Tibial nerve (tissue), 4 donors: ENCODE measurements at regions not wholly inside any gene's neighbourhood (a gene's known extent, or its start where the extent isn't known, plus 50 kb on each side); places are given as distances from the start of the nearest gene placed in this dataset.

Experiments used
- DNase-seq, 2 donors: peaks; one replicate each; pipeline ENCODE4 v3.0.0-alpha.2; 2019; ENCODE audit warnings: low spot score in 2 of 2
- H3K27ac ChIP-seq, 4 donors: fragments of 200-600 bp; sonication (generic) in 3 of 4; one replicate each; pipeline ENCODE4 v1.5.1; 2017 to 2019; ENCODE audit warnings: mild to moderate bottlenecking in 1 of 4
- H3K27me3 ChIP-seq, 2 donors: fragments of 200-600 bp; sonication (generic) in 1 of 2; one replicate each; pipeline versions ENCODE4 v1.5.1 to v1.6.0; 2017 to 2019
- H3K36me3 ChIP-seq, 3 donors: fragments of 200-600 bp; sonication (generic); one replicate each; pipeline ENCODE4 v1.5.1; 2018 to 2019
- H3K4me1 ChIP-seq, 4 donors: fragments of 200-600 bp; sonication (generic) in 3 of 4; one replicate each; pipeline ENCODE4 v1.5.1; 2017 to 2019
- H3K4me3 ChIP-seq, 4 donors: fragments of 200-600 bp; sonication (generic) in 3 of 4; one replicate each; pipeline ENCODE4 v1.5.1; 2017 to 2019; ENCODE audit warnings: mild to moderate bottlenecking in 1 of 4, moderate library complexity in 1 of 4
- H3K9me3 ChIP-seq, 4 donors: fragments of 200-600 bp; sonication (generic) in 3 of 4; one replicate each; pipeline ENCODE4 v1.5.1; 2017 to 2019
- EP300 ChIP-seq, 2 donors: sonication (generic); formaldehyde crosslinking; IDR thresholded peaks; one replicate each; pipeline ENCODE4 v1.6.1; 2017; ENCODE audit warnings: antibody characterized with exemption in 2 of 2, mild to moderate bottlenecking in 1 of 2
- POLR2A ChIP-seq, 2 donors: fragments of 450-650 bp; IDR thresholded peaks; one replicate each; pipeline ENCODE4 v1.6.1; 2017; ENCODE audit warnings: antibody characterized with exemption in 2 of 2, mild to moderate bottlenecking in 2 of 2, moderate library complexity in 2 of 2
- WGBS, 2 donors: methylation state at CpG; one replicate each; pipeline ENCODE4 v1.1.5; 2018; 5-methylcytosine and 5-hydroxymethylcytosine counted together
- TF ChIP-seq, protein P1 (sequence below), 5 experiments: fragments of 200-600 bp in 3 of 5; fragments of 450-650 bp in 2 of 5; sonication (generic) in 3 of 5; IDR thresholded peaks; one replicate each; pipeline ENCODE4 v1.5.1; 2016 to 2019; ENCODE audit warnings: antibody characterized with exemption in 5 of 5, mild to moderate bottlenecking in 3 of 5, moderate library complexity in 2 of 5

GRCh38 chr3:69651765-69652164 lies 87.5 kb upstream of the MITF start:
- H3K4me3 ChIP-seq: no peak overlapping the region
- no peaks in the 10 kb centered on the region for H3K27me3 ChIP-seq
- H3K4me1 ChIP-seq: peaks cover 0 to 15% (median 0%) of the 10 kb centered on the region in 4 donors
- 94 to 95% methylated on average over 3 of the region's 3 CpGs for WGBS, 2 donors
- DNase-seq: no peak
- H3K27ac ChIP-seq: no peak overlapping the region
- TF ChIP-seq, protein P1, sequence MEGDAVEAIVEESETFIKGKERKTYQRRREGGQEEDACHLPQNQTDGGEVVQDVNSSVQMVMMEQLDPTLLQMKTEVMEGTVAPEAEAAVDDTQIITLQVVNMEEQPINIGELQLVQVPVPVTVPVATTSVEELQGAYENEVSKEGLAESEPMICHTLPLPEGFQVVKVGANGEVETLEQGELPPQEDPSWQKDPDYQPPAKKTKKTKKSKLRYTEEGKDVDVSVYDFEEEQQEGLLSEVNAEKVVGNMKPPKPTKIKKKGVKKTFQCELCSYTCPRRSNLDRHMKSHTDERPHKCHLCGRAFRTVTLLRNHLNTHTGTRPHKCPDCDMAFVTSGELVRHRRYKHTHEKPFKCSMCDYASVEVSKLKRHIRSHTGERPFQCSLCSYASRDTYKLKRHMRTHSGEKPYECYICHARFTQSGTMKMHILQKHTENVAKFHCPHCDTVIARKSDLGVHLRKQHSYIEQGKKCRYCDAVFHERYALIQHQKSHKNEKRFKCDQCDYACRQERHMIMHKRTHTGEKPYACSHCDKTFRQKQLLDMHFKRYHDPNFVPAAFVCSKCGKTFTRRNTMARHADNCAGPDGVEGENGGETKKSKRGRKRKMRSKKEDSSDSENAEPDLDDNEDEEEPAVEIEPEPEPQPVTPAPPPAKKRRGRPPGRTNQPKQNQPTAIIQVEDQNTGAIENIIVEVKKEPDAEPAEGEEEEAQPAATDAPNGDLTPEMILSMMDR (IDR thresholded peaks at IDR 0.05): no peak
- TF ChIP-seq EP300 (IDR thresholded peaks at IDR 0.05) (no peak), POLR2A (IDR thresholded peaks at IDR 0.05) (no peak)
- no peaks in the 10 kb centered on the region for H3K36me3 ChIP-seq
- no peaks in the 10 kb centered on the region for H3K9me3 ChIP-seq

GRCh38 chr3:69650066-69650419 lies 89.2 kb upstream of the MITF start:
- Histone ChIP-seq H3K4me3 (no peak overlapping the region), H3K9me3 (no peaks in the 10 kb centered on the region), H3K27ac (no peak overlapping the region), H3K27me3 (no peaks in the 10 kb centered on the region), H3K36me3 (no peaks in the 10 kb centered on the region), H3K4me1 (peaks cover 0 to 15% (median 0%) of the 10 kb centered on the region in 4 donors)
- 22 to 36% methylated on average over 1 of the region's 1 CpG for WGBS, 2 donors
- DNase-seq: no peak
- TF ChIP-seq POLR2A (IDR thresholded peaks at IDR 0.05) (no peak), EP300 (IDR thresholded peaks at IDR 0.05) (no peak)
- TF ChIP-seq, protein P1 (IDR thresholded peaks at IDR 0.05): no peak

DNA sequence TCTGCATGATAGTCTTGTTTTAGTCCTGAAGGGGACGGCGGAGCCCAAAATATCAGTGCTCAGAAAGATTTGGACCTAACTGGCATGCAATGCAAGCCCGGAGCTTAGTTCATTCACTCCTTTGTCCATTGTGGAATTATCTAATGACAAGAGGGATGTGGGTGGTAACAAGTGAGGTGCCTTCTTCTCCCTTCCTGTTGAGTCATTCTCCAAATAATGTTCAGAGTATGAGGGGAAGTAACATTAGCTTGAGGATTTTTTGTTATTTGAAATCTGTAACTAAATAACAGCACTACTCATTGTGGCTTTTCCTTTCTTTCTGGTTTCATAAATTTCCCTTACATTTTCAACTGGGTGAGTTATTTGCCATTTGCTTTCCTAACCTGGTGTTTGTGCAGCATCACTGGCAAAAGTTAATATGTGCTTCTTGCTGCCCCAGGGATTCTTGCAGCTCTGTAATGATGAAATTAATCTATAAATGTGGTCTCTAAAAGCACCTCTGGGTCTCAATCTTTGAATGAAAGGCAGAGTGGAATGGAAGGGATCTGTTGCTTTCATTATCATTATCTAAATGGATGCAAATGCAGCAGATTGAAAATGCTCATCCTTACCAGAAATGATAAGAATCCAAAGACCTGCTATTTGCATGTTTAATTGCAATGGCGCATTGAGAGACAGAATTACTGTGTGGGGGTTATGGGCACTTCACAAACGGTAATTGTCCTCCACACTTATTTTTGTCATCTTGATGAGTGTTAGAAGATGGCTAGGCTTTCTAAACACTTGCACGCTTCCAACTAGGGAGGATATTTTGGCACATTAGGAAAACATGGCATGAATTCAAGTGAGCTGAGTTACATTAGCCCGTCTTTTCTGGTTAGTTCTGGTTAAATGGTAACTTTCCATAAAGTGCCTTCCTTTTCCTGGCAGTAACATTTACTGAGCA lies 89.9 kb upstream of the MITF start:
- Histone ChIP-seq H3K4me1 (peaks cover 0 to 15% (median 0%) of the 10 kb centered on the region in 4 donors), H3K9me3 (no peaks in the 10 kb centered on the region), H3K36me3 (no peaks in the 10 kb centered on the region), H3K27ac (no peak overlapping the region), H3K27me3 (no peaks in the 10 kb centered on the region), H3K4me3 (no peak overlapping the region)
- no peak for TF ChIP-seq EP300 (IDR thresholded peaks at IDR 0.05)
- TF ChIP-seq, protein P1 (IDR thresholded peaks at IDR 0.05): no peak
- no peak for TF ChIP-seq POLR2A (IDR thresholded peaks at IDR 0.05)
- DNase-seq: no peak
- 47 to 52% methylated on average over 7 of the region's 7 CpGs for WGBS, 2 donors

DNA sequence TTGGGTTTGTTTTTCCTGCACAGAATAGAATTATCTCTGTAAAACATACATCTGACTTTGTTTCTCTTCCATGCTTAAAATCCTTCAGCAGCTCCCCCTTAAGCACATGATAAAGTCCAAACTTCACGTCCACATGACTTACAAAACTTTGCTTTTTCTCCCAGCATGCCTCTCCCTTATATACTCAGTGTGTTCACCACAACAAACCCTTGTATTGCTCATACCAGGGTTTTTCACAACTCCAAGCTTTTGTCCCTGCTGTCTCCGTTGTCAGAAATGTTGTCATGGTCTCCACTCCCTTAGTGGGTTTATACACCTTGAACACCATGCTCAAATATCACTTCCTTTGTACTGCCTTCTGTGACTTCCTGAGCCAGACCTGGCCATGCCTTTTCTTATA lies 91.1 kb upstream of the MITF start:
- Histone ChIP-seq H3K36me3 (no peaks in the 10 kb centered on the region), H3K27ac (no peak overlapping the region), H3K27me3 (no peaks in the 10 kb centered on the region), H3K4me1 (peaks cover 0 to 15% (median 0%) of the 10 kb centered on the region in 4 donors), H3K4me3 (no peak overlapping the region), H3K9me3 (no peaks in the 10 kb centered on the region)
- no peak for DNase-seq
- 52 to 59% methylated on average over 2 of the region's 2 CpGs for WGBS, 2 donors
- TF ChIP-seq POLR2A (IDR thresholded peaks at IDR 0.05) (no peak), EP300 (IDR thresholded peaks at IDR 0.05) (no peak)
- TF ChIP-seq, protein P1 (IDR thresholded peaks at IDR 0.05): no peak

DNA sequence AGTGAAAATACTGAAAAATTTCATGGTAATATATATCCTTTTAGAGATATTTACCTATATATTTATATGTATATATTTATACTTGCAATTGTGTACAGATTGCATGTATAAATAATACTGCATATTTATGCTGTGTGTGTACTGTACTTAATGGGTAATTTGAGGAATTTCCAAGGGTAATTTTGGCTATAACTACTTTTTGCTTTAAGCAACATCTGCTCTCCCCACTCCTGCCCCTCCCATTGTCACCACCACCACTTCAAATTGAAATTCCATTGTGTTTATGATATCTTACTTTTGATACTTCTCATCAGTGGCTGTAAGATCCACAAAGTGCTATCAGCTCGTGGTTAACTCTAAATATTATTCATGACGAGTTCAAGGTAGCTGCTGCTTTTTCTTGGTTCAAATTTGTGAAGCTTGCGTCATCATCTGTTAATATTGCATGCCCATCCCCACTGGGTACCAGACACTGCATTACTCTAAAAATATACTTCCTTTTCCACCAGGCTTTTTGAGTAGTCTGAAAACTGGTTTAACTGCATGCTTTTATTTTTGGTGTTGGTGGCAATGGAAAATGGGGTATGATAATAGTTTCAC lies 91.7 kb upstream of the MITF start:
- TF ChIP-seq, protein P1 (IDR thresholded peaks at IDR 0.05): no peak
- TF ChIP-seq POLR2A (IDR thresholded peaks at IDR 0.05) (no peak), EP300 (IDR thresholded peaks at IDR 0.05) (no peak)
- WGBS, 2 donors: 51 to 77% methylated on average over 2 to 3 of the region's 3 CpGs

More for the DNA sequence above, 91.7 kb upstream of the MITF start:
- DNase-seq: no peak
- Histone ChIP-seq H3K4me3 (no peak overlapping the region), H3K36me3 (no peaks in the 10 kb centered on the region), H3K9me3 (no peaks in the 10 kb centered on the region), H3K4me1 (peaks cover 0 to 15% (median 0%) of the 10 kb centered on the region in 4 donors), H3K27ac (no peak overlapping the region), H3K27me3 (no peaks in the 10 kb centered on the region)
